ENCODE measurements at regions not wholly inside any gene's neighbourhood (a gene's known extent, or its start where the extent isn't known, plus 50 kb on each side); places are given as distances from the start of the nearest gene placed in this dataset.
"Not testable (repeated sequence)": the region's sequence is repeated elsewhere in the genome, so short reads cannot be mapped to it uniquely, and the experiment has no call there.

DNA sequence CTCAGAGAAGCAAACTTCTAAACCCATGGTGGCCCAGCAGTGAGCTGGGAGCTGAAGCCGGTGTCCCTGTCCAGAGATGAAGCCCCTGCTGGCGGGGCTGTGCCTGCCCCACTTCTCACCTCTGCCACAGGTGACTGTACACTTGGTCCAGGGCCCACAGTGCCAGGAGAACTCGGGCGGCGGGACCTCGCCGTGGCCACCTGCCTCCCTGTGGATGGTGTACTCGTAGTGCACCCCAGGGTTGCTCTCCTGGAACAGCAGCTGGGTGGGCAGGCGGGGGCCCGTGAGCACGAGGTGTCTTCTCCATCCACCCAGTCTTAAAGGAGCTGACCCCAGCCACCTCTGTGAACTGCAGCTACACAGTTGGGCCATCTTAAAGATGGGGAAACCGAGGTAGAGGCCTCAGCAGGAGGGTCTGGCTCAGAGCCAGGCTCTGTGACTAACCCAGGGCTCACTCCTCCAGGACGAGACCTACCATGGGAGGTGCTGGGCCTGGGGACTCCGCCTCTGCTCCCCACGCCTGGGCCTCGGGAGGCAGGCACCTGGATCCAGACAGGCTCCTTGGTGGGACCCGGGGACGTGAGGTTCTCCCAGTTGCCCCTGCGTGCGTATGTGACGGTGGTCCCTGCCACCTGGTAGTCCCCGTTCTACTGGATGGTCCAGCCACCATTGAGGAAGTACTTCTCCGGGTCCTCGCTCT, 113.1 kb upstream of the AKAP13 start:
- DNase-seq: not testable (repeated sequence)

DNA sequence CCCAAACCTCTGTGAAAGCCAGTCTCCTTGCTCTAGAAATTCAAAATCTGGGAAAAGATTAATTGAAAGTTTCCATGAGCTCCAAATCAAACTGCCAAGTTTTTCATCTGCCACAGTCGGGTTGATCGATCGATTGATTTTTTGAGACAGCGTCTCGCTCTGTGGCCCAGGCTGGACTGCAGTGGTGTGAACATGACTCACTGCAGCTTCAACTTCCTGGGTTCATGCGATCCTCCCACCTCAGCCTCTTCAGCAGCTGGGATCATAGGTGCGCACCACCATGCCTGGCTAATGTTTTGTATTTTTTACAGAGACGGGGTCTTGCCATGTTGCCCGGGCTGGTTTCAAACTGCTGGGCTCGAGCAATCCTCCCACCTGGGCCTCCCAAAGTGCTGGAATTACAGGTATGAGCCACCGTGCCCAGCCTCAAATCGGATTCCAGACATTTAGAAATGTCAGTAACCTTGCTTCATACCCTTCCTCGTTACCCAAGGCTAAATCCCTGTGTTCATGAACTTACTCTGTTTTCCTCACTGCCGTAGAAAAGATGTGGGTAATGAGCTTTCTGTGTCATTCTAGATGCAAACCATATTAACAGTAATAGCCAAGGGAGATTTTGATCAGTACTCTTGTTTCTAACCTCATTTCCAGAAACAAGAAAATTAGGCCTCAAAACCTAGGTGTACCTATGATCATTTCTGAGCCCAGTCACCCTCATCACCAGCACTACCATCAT, 105.9 kb upstream of the AKAP13 start:
- DNase-seq: no peak

GRCh38 chr15:85276508-85276907, 103.9 kb upstream of the AKAP13 start:
- DNase-seq: no peak

GRCh38 chr15:85276921-85277320, 103.5 kb upstream of the AKAP13 start:
- no peak for DNase-seq

- DNase-seq: no peak
Measured at GRCh38 chr15:85277847-85278370, 102.5 kb upstream of the AKAP13 start.

DNA sequence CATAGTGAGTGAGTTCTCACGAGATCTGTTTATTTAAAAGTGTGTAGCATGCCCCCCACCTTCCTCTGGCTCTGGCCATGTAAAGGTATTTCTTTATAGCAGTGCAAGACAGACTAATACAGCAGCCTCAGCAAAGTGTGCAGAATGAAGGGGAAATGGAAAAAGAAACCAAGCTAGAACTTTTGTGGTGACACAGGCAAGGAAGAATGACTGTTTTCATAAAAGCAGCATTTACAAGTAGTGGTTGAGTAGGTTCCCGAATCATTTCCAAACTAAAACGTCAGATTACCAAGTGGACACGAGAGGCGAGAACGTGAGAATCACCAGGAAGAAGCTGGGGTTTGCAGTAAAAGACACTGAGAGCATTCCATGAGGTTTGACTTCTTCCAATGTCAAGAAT, 100.2 kb upstream of the AKAP13 start:
- DNase-seq: no peak

DNA sequence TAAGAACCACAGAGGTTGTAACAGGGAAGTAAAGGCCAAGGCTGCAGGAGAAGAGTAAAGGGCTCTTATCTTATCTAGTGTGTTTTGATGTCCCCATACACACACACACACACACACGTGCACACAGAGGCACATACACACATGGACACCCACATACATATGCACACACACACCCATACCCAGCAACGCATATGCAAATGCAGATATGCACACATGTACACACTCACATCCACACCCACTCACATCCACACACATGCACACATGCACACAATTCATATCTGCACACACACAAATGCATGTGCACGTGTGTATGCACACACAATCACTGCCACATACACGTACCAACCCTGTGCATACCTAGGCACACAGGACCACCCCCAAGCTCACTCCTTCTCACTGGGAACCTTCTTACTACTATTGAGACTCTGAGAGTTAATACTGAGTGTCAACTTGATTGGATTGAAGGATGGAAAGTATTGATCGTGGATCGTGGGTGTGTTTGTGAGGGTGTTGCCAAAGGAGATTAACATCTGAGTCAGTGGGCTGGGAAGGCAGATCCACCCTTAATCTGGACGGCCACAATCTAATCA, 99.0 kb upstream of the AKAP13 start:
- no peak for DNase-seq

- DNase-seq: no peak
Measured at GRCh38 chr15:85282504-85283115, 97.8 kb upstream of the AKAP13 start.

DNA sequence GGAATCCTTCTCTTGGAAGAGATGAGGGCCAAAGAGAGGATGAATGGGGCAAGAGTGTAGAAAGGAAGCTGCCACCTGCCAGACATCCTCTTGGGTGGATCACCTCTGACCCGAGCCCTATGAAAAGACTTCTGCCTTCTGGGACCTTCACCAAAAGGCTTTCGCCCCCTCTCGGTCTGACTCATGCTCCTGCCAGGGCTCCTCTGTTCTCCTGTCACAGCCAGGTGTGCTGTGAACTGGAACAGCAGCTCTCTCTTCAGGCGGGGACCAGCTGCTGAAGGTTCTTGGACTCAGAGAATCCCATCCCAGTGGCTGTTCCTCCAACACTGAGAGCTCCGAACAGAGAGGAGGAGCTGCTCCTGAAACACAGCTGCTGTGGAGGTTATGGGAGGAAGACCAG, 96.6 kb upstream of the AKAP13 start:
- DNase-seq: not testable (repeated sequence)

DNA sequence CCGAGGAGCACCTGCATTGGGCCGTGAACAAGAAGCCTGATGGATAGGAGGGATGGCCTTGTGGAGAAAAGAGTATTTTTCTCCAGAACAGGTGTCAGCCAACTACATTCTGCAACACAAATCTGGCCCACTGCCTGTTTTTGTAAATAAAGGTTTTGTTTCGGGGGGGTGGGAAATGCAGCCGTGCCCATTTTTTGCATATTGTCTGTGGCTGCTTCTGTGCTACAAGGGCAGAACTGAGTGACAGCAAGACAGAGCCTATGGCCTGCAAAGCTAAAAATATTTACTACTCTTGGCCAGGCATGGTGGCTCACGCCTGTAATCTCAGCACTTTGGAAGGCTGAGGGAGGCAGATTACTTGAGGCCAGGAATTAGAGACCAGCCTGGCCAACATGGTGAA, 95.9 kb upstream of the AKAP13 start:
- no peak for DNase-seq

DNA sequence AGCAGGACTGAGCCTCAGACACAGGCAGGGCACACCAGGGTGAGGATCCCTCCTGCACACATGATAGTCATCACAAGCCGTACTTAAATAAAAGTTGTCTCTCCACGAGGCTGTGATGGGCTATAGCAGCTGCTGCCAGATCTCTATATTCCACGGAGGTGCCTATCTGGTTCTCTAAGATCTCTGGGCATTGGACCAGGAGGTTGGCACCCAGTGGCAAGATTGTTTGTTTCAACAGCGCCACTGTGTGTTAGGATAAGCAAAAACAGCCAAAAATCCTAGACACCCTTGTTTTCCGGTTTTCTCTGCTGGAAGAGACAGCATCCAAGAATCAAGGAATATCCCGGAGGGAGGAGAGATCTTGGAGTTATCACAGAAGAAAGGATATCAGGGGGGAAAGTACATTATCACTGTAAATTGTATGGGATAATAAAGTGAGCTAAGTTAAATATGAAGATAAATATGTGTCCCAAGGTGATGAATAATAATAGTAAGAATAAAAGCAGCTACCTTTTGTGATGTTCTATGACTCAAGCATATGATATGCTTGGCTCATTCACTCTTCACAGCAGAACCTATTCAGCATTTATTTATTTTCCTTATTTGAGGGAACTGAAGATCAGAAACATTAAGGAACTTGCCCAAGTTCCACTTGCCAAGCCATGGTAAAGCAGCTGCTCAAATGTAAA, 90.6 kb upstream of the AKAP13 start:
- no peak for DNase-seq

GRCh38 chr15:85292583-85292982, 87.8 kb upstream of the AKAP13 start:
- DNase-seq: not testable (repeated sequence)

DNA sequence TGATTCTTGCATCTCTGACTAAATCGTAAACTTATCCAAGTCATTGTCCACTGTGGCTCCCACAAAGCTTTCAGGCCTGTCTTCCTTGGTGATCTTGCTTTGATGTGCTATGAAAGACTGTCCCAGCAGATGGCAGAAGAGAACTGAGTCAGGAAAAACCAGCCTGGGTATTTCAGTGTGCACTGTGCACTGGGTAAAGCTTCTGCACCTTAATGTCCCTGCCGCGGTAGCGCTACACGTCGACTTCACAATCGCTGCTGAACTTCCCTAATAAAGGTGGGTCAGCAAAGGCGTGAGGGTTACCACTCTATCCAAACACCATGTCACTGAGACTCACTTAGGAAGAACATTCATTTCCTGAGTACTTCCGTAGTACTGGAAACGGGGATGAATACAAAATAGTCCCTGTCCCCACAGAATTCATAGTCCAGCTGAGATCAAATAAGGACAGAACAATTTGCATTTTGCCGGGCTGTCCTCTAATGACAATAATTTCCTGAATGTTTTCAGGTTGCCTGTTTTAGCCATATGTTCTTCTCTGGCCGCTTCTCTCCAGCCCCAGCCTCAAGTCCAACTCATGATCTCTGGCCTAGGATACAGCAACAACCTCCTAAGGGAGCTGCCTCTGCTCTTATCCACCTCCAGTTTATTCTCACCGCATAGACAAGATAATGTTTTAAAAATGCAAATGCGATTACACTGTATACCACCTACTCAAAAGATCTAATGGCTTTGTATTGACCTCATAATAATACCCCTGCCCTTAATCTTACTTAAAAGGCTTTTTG, 83.6 kb upstream of the AKAP13 start:
- DNase-seq: peak; percentile 68

- no peak for DNase-seq
Measured at GRCh38 chr15:85297537-85297936, 82.9 kb upstream of the AKAP13 start.

GRCh38 chr15:85298366-85298765, 82.0 kb upstream of the AKAP13 start:
- DNase-seq: no peak

DNA sequence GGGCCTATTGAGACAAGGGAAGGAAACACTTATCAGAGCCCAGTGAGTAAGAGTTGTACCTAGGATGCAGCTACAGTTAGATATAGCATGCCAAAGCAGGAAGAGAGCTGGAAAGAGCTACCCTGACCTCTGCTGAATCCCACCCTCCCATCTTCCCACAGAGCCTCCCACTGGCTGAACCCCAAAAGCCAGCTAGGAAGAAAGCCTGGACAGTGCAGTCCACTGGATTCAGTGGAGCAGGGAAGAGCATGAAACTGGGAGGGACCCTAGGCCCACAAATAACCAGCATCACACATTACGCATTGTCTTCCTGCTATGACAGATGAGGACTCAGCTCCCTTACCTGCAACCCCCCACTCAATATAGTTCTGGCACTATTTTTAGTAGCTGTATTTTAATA, 81.5 kb upstream of the AKAP13 start:
- no peak for DNase-seq

DNA sequence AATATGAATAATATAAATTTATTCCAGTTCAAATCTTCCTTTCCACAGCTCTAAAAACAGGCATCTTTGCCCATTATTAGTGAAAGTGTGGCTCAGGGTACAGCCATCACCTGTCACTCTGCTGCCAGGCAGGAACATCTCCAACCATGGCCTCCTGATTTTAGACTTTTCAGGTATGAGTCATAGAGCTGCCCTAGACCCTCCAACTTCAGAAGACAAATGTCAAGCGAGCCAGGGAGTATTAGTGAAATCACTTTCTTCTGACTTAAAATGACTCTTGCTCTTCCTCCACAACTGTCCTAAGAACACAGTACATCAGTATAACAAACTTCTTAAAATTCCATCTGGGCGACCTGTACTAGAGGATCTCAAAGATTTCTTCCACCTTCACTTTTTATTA, 78.1 kb upstream of the AKAP13 start:
- DNase-seq: no peak

DNA sequence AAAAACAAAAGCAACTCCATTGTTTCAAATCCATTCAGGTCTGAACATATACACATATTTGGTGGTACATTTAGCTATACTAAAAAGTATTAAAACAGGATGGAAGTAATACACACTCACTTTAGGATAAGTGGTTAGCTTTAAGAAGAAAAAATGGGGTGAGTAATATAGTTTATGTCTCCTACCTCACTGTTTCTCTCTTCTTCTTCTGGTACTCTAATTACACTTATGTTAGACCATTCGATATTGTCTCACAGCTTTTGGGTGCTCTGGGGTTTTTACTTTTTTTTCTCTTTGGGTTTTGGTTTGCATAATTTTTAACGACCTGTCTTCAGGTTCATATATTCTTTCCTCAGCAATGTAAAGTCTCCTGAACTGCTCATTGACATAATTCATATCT, 75.4 kb upstream of the AKAP13 start:
- no peak for DNase-seq

- DNase-seq: no peak
Measured at GRCh38 chr15:85306946-85307686, 73.3 kb upstream of the AKAP13 start.

- no peak for DNase-seq
Measured at GRCh38 chr15:85307687-85308045, 72.7 kb upstream of the AKAP13 start.

GRCh38 chr15:85311647-85312046, 68.8 kb upstream of the AKAP13 start:
- no peak for DNase-seq
